WERI-Rb-1 (cell line): ENCODE measurements at regions not wholly inside any gene's neighbourhood (a gene's known extent, or its start where the extent isn't known, plus 50 kb on each side); places are given as distances from the start of the nearest gene placed in this dataset.

Experiments used
- DNase-seq: peaks from one replicate; pipeline ENCODE4 v3.0.0-alpha.2; 2020
- H3K27ac ChIP-seq: fragments of 250-450 bp; sonication (Bioruptor Pico); 2 replicates; pipeline ENCODE4 v1.5.1; 2020; ENCODE audit warnings: mild to moderate bottlenecking, moderate library complexity
- H3K27me3 ChIP-seq: fragments of 250-450 bp; sonication (Bioruptor Pico); 2 replicates; pipeline ENCODE4 v1.5.1; 2021; ENCODE audit warnings: mild to moderate bottlenecking, low read depth, moderate library complexity; ENCODE audit not compliant: insufficient read depth, severe bottlenecking
- H3K36me3 ChIP-seq: fragments of 250-450 bp; sonication (Bioruptor Pico); 2 replicates; pipeline ENCODE4 v1.5.1; 2020; ENCODE audit warnings: mild to moderate bottlenecking, moderate library complexity
- H3K4me3 ChIP-seq: 2 replicates; pipeline ENCODE4 v1.5.1; 2011; ENCODE audit warnings: low read depth, mild to moderate bottlenecking, control low read depth, low read length
- H3K9me3 ChIP-seq: fragments of 250-450 bp; sonication (Bioruptor Pico); 2 replicates; pipeline ENCODE4 v1.5.1; 2021; ENCODE audit warnings: mild to moderate bottlenecking, moderate library complexity; ENCODE audit not compliant: severe bottlenecking
- TF ChIP-seq, protein P1 (sequence below): IDR thresholded peaks from 2 replicates; pipeline ENCODE4 v1.5.1; 2011; ENCODE audit warnings: low read depth, mild to moderate bottlenecking, control low read depth, inconsistent platforms, low read length

DNA sequence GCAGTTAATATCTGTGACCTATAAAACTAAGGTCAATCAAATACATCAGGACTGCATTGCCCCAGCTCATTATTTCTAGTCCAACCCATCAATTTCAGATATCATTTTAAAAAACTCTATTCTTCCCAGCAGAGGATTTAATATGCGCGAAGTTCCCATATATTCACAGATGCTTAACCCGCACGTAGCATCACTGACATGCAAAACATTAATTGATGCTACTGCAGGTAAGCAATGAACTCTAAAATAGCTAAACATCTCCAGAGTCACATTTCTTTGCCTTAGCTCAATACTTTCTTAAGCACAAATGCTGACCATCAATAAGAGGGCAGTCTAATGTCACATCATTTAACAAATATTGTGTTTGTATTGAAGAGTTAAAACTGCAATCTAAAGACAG is 586.6 kb upstream of the CDH18 start:
- Histone ChIP-seq H3K4me3 (no peak overlapping the region), H3K27me3 (no peaks in the 10 kb centered on the region), H3K36me3 (no peaks in the 10 kb centered on the region), H3K27ac (no peak overlapping the region), H3K9me3 (no peaks in the 10 kb centered on the region)
- TF ChIP-seq, protein P1, sequence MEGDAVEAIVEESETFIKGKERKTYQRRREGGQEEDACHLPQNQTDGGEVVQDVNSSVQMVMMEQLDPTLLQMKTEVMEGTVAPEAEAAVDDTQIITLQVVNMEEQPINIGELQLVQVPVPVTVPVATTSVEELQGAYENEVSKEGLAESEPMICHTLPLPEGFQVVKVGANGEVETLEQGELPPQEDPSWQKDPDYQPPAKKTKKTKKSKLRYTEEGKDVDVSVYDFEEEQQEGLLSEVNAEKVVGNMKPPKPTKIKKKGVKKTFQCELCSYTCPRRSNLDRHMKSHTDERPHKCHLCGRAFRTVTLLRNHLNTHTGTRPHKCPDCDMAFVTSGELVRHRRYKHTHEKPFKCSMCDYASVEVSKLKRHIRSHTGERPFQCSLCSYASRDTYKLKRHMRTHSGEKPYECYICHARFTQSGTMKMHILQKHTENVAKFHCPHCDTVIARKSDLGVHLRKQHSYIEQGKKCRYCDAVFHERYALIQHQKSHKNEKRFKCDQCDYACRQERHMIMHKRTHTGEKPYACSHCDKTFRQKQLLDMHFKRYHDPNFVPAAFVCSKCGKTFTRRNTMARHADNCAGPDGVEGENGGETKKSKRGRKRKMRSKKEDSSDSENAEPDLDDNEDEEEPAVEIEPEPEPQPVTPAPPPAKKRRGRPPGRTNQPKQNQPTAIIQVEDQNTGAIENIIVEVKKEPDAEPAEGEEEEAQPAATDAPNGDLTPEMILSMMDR = no peak
- DNase-seq = no peak

DNA sequence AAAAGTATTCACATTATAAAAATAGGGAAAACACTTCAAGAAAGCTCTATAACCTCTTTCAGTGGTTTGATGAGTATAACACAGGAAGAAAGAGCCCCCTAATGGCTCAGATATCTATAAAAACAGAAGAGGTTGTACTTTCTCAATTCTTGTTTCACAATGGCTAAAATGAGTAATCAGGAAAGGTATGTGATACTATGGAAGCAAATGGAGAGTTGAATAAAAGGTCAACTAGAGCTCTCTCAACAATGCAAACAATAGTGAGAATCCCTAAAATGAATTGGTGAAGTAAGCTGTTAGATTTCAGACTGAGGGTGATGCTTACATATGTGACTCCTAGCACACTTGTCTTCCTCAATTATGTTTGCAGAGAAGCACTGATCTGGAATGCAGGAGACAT is 584.6 kb upstream of the CDH18 start:
- no peaks in the 10 kb centered on the region for H3K27me3 ChIP-seq
- no peaks in the 10 kb centered on the region for H3K9me3 ChIP-seq
- no peak for DNase-seq
- no peak overlapping the region for H3K4me3 ChIP-seq
- H3K36me3 ChIP-seq = no peaks in the 10 kb centered on the region
- no peak overlapping the region for H3K27ac ChIP-seq
- TF ChIP-seq, protein P1 = no peak

- no peaks in the 10 kb centered on the region for H3K9me3 ChIP-seq
Measured at GRCh38 chr5:20570486-20570885, 582.5 kb upstream of the CDH18 start.

GRCh38 chr5:20562544-20562943 is 574.5 kb upstream of the CDH18 start:
- TF ChIP-seq, protein P1 = no peak
- Histone ChIP-seq H3K9me3 (no peaks in the 10 kb centered on the region), H3K27ac (no peak overlapping the region), H3K27me3 (no peaks in the 10 kb centered on the region), H3K4me3 (no peak overlapping the region), H3K36me3 (no peaks in the 10 kb centered on the region)
- DNase-seq = no peak

More at GRCh38 chr5:20570486-20570885, 582.5 kb upstream of the CDH18 start:
- no peak for DNase-seq
- TF ChIP-seq, protein P1 = no peak
- Histone ChIP-seq H3K27me3 (no peaks in the 10 kb centered on the region), H3K27ac (no peak overlapping the region), H3K36me3 (no peaks in the 10 kb centered on the region), H3K4me3 (no peak overlapping the region)

DNA sequence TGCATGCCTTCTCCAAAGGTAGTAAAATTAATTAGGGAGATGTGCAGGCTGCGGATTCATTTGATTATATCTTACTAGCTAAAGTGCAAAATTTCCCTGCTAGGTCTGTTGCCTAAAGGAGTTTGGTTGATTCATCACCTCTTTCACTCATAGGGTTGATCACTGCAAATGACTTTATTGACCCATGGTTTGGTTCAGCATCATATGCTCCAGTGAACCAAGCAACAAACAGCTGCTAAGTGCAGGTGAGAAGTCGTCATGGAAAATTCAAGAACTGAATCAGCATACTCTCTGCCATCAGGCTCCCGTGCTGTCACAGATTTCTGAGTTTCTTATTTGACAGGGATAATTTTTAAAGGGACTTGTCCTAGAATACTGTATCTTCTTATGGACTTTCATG is 571.8 kb upstream of the CDH18 start:
- no peaks in the 10 kb centered on the region for H3K27me3 ChIP-seq
- TF ChIP-seq, protein P1 = no peak
- no peak for DNase-seq
- no peaks in the 10 kb centered on the region for H3K9me3 ChIP-seq
- no peak overlapping the region for H3K27ac ChIP-seq
- no peaks in the 10 kb centered on the region for H3K36me3 ChIP-seq
- no peak overlapping the region for H3K4me3 ChIP-seq

GRCh38 chr5:20556115-20556763 is 568.2 kb upstream of the CDH18 start:
- no peak overlapping the region for H3K27ac ChIP-seq
- no peak for DNase-seq
- no peak overlapping the region for H3K4me3 ChIP-seq
- no peaks in the 10 kb centered on the region for H3K27me3 ChIP-seq
- no peaks in the 10 kb centered on the region for H3K36me3 ChIP-seq
- no peaks in the 10 kb centered on the region for H3K9me3 ChIP-seq
- TF ChIP-seq, protein P1 = no peak
